ENCODE measurements at regions not wholly inside any gene's neighbourhood (a gene's known extent, or its start where the extent isn't known, plus 50 kb on each side); places are given as distances from the start of the nearest gene placed in this dataset.

DNA sequence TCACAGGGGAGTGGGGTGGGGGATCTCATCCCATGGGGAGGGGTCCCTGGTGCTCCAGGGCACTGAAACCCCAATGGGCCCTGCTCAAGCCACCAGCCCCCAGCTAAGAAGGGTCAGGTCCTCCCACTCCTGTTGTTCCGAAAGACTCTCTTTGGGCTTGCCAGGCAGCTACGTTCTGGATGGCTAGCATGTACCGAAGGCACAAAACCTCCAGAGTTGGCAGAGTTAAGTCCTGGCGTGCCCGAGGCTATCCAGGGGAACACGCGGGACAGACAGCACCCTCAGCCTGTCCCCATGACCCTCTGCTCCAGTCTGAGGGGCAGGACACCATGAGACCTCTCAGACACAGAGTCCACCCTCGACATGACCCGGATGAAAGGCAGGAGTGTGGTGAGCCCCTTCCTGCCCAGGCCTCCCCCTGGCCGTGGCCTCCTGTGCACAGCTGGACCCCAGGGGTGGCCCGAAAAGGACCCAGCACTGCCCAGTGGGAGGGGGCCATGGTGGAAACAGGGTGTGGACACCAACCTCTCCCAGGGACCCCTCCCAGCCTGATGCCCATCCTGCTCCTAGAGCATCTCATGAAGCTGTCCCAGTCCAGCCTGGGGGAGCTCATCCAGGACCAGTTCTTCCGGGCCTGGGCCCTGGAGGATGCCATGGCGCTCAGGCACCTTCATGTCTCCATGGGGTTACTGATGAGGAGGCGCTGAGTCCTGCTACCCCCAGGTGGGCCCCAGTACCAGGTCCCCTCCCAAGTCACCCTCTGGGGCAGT, 53.0 kb upstream of the TPM4 start:
- no peak for DNase-seq

DNA sequence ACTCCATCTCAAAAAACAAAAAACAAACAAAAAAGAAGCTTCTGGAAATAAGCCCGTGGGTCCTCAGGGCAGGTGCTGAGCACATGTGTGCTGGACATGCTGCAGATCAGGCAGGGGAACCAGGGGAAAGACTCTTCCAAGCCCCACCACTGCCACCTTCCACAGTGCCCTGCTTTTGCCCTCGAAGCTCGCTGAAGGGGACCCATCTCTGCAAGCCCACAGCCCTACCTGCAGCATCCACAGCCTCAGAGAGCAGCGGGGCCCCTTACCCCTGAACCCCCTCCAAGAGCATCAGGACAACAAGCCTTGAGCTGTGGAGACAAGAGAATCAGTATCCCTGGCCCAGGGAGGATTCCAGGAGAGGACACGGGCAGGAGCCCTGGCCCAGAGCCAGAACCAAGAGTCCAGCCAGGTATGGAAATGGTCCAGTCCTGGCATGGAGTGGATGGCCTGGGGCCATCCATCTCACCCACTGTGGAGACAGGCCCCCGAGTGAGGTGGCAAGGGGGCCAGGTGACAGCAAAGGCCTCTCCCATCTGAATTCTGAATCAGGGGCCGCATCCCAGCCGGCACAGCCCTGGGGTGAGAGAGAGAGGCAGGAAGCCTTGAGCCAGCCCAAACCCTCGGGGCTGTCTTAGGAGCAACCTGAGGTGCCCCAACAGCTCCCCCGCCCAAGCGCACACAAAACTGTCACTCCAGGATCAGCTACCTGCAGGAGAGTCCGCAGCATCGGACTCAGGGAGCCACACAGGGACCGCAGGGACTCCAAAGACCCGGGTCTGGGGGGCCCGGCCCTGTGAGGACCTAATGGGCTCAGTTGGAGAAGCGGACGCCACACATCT, 51.8 kb upstream of the TPM4 start:
- DNase-seq: no peak

DNA sequence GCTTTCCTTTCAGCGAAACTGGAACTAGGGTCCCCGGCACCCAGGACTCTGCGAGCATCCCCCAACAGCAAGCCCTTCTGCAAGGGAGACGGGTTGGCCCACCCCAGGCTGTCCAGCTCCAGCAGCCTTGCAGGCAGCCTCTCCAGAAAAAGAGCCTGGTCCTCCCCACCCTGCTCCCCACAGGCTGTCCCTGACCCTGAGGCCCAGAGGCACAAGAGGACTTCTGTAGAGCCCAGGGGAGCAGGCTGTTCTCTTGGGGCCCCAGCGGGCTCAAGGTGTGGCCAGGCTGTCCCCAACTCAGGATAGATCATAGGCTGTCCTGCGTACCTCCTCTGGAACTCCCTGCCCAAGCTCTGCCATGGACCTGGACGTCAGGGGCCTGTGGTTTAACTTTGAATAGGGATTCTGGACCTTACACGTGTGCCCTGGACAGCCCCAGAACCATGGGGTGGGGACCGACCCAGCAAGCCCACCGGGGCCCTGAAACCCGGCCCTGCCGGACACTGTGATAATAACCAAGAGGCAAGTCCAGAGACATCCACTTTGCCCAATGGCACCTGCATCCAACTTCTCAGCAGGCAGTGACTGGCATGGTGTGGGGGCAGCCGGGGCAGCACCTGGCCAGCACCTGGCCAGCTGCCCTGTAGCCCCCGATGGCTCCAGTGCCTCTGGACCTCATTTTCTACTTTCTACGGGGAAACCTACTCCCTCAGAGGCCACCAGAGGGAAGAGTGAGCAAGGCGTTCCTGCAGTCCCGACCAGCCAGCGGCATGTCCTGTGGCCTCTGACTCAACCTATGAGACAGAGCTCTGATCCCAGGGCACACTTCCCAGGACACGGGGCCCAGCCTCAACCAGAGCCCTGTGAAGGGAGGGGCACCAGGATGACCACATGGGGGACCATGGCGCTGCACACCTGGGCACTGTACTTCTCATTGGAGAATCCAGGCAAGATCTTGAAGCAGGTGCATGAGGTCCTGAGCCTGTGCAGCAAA, 50.9 kb upstream of the TPM4 start:
- no peak for DNase-seq

DNA sequence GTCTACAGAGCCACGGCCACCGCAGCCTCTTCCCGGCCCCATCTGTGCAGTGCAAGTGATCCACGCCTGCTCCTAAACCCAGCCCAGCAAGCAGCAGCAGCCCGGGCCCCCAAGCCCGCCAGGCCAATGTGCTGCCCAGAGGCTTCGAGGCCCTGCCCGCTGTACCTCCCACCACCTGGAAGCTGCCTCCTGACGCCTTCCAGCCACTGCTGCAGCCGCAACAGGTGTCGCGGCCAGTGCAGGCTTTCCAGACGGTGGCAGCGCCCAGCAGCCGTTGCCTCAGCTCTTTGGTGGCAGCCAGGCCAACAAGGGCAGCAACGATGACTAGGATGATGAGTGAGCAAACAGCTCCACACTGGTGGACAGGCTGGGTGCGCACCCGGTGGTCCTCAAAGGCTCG, 50.2 kb upstream of the TPM4 start:
- no peak for DNase-seq
